ENCODE measurements at regions not wholly inside any gene's neighbourhood (a gene's known extent, or its start where the extent isn't known, plus 50 kb on each side); places are given as distances from the start of the nearest gene placed in this dataset.
"Not testable (repeated sequence)": the region's sequence is repeated elsewhere in the genome, so short reads cannot be mapped to it uniquely, and the experiment has no call there.

- no peak for DNase-seq
Measured at GRCh38 chr7:50853311-50853710, 70.6 kb upstream of the GRB10 start.

DNA sequence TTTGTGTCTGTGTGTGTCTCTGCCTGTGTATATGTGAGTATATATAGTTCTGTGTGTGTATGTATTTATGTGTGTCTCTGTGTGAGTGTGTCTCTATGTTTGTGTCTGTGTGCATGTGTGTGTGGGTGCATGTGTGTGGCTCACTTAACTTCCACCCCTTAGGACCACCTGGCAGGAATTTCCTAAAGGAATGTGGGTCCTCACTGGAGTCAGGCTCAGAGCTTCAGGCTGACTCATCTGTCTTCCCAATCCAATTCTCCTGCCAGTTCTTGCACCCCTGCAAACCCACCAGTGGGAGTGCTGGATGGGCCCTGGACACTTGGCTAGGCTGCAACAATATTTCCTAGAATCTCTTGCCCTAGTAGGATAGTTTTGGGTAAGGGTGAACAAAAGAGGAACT lies 70.2 kb upstream of the GRB10 start:
- no peak for DNase-seq

DNA sequence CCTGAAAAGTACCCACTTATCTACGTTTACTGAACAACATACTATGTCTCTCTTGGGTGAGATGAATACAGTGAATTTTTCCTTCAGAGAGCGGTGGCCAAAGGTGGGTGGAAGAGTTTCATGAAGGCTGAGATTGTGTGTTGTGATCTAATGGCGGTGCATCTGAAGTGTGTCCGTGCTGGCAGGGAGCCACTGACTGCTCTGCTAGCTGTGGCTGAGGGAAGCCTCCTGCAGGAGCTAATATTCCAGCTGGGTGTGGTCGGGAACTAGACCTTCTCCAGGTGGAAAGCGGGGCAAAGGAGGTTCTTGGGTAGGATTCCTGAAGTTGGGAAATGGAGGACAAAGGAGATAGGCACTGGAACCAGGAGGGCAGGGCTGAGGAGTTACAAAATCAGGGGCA lies 69.2 kb upstream of the GRB10 start:
- DNase-seq, result no peak

DNA sequence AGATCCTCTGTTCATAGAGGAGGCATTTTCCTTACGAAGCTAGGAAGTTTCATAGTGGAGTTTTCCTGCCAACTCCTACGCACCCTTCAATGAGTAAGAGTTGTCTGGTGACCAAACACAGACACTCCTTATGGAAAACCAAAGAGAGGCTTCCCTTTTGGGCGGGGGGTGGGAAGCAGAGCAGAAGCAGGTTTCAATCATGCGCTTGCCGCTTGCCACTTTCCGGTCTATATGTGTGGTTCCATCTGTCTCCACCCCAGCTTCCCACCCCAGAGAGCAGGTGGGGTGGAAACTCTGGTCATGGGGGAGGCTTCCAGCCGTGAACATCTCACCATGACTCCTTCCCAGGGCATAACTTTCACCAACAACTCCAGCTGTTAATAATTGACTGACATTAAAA lies 68.8 kb upstream of the GRB10 start:
- no peak for DNase-seq

DNA sequence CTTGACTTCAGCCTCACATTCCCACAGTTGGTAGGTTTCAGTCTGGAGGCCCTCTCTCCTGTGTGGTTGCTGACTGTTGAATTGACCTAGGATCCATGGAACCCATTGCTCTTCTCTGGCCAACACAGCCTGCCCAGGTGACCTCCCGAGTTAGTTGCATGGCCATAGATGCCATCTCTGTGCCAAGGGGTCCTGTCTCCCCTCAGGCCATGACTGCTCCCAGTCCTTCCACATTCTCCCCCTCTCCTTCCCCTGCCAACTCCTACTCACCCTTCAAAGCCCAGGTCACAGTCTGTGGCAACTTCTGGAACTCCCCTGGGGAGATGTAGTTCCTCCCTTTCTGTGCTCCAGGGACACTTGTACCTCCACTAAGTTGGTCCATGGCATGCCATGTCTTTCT lies 67.3 kb upstream of the GRB10 start:
- no peak for DNase-seq

DNA sequence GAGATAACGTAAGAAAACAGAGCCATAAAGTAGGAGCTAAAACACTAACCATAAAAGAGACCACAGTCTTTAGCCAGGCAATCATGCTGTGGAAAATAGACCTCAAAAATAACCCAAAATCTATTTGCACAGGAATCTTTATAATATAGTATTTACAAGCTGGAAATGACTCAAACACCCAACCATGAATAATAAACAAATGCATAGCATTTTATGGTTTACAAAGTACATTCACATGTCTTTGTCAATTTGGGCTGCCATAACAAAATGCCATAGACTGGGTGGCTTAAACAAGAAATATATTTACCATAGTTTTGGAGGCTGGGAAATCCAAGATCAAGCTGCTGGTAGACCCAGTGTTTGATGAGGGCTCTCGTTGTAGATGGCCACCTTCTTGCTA lies 65.5 kb upstream of the GRB10 start:
- no peak for DNase-seq

DNA sequence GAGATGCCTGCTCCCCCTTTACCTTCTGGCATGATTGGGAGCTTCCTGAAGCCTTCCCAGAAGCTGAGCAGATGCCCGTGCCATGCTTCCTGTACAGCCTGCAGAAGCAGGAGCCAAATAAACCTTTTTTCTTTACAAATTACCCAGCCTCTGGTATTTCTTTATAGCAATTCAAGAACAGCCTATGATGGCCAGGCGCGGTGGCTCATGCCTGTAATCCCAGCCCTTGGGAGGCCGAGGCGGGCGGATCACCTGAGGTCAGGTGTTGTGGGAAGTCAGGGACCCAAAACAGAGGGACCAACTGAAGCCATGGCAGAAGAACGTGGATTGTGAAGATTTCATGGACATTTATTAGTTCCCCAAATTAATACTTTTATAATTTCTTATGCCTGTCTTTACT lies 62.2 kb upstream of the GRB10 start:
- not testable (repeated sequence) for DNase-seq

DNA sequence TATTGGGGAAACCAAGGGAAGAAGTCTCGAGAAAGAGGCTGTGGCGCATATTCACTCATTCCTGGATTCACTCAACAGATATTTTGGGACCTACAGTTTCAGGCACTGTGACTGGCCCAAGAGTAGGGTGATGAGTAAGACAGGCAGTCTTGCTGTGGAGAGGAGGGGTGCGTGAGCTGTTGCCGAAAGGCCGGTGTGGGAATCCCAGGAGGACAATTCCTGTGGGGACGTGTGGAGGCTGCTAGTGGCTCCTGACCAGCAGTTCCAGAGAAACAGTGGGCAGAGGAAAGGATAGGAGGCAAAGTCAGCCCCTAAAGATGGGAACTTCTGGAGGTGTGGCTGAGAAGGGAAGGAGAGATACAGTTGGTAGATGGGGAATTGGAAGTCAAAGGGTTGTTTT lies 59.3 kb upstream of the GRB10 start:
- DNase-seq, result no peak

- DNase-seq, result no peak
Measured at GRCh38 chr7:50838675-50839377, 56.1 kb upstream of the GRB10 start.

DNA sequence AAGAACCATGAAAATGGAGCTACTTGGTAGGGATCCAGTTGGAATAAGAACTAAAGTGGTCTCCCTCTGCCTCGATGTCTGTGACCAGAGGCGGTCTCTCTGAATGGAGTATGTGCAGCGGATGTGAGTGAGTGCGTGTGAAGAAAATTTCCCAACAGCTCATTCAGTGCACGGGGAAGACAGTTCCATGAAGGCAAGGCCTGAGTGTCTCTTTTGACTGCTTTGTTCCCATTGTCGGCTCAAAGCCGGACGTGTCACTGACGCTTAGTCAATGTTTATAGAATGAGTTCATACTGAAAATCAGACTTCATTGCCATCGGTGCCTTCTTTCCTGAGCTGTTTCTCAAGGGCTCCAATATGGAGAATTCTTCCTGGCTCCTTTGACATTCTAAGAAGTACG lies 55.3 kb upstream of the GRB10 start:
- DNase-seq, result peak; percentile 30

GRCh38 chr7:50836646-50837045 lies 54.0 kb upstream of the GRB10 start:
- DNase-seq, result no peak

- DNase-seq, result no peak
Measured at GRCh38 chr7:50835156-50835555, 52.5 kb upstream of the GRB10 start.

GRCh38 chr7:50834679-50835078 lies 52.0 kb upstream of the GRB10 start:
- DNase-seq, result no peak

GRCh38 chr7:50834031-50834535 lies 51.4 kb upstream of the GRB10 start:
- no peak for DNase-seq

DNA sequence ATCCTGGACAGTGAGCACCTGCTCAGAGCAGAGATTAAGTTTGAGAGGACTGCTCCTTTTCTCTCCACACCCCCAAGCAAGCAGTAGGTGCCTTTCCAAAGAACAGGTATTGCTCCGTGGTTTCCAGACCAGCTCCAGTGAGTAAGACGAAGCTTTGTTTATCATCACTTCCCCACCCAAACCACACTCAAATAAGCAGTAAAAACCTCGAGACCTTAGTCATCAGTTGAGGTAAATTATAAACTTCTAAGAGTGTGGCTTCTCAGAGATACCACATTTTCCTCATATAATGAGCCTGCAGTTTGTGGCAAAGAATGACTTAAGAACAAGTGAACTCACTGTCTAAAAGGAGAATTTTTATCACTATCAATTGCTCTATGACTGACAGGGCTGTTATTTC lies 50.0 kb upstream of the GRB10 start:
- DNase-seq, result no peak

Data from NCI-H774 (cell line).